ENCODE measurements at regions not wholly inside any gene's neighbourhood (a gene's known extent, or its start where the extent isn't known, plus 50 kb on each side); places are given as distances from the start of the nearest gene placed in this dataset.

DNA sequence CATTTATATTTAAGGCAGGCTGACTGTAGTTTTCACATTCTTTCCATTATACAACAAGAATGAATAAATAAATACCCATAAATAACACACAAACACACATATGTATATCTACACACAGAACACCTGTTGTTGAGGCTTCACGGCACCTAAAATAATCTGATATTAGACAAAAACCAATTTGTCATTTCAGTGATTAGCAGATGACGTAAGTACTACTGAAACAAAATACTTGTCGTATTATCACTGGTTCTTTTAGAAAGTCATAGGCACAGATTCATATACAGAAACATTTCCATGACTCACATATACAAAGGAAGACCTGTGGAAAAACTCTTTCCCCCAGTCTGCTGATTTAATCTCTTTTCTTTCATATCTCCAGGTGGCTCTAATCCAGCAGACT lies 1113.4 kb upstream of the FANCL start:
- TF ChIP-seq, protein P1, sequence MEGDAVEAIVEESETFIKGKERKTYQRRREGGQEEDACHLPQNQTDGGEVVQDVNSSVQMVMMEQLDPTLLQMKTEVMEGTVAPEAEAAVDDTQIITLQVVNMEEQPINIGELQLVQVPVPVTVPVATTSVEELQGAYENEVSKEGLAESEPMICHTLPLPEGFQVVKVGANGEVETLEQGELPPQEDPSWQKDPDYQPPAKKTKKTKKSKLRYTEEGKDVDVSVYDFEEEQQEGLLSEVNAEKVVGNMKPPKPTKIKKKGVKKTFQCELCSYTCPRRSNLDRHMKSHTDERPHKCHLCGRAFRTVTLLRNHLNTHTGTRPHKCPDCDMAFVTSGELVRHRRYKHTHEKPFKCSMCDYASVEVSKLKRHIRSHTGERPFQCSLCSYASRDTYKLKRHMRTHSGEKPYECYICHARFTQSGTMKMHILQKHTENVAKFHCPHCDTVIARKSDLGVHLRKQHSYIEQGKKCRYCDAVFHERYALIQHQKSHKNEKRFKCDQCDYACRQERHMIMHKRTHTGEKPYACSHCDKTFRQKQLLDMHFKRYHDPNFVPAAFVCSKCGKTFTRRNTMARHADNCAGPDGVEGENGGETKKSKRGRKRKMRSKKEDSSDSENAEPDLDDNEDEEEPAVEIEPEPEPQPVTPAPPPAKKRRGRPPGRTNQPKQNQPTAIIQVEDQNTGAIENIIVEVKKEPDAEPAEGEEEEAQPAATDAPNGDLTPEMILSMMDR (IDR thresholded peaks at IDR 0.05; ENCODE audit: unreplicated experiment): no peak
- Mint-ChIP-seq H3K4me1 (ENCODE audit: low read depth, unreplicated experiment) (no peaks in the 10 kb centered on the region), H3K9me3 (ENCODE audit: low read depth, unreplicated experiment) (peaks cover 3% of the 10 kb centered on the region), H3K36me3 (ENCODE audit: insufficient read depth, unreplicated experiment) (no peaks in the 10 kb centered on the region), H3K4me3 (ENCODE audit: low read depth, unreplicated experiment) (no peak overlapping the region), H3K27ac (ENCODE audit: unreplicated experiment) (no peak overlapping the region), H3K27me3 (ENCODE audit: unreplicated experiment) (no peaks in the 10 kb centered on the region)
- no TSS peak for BruUV-seq (replicated peaks)
- CTCF ChIA-PET: no interaction called here
- DNase-seq: no peak
- intact Hi-C loops (cut with micrococcal nuclease; ENCODE audit: unreplicated experiment): no loop called here

DNA sequence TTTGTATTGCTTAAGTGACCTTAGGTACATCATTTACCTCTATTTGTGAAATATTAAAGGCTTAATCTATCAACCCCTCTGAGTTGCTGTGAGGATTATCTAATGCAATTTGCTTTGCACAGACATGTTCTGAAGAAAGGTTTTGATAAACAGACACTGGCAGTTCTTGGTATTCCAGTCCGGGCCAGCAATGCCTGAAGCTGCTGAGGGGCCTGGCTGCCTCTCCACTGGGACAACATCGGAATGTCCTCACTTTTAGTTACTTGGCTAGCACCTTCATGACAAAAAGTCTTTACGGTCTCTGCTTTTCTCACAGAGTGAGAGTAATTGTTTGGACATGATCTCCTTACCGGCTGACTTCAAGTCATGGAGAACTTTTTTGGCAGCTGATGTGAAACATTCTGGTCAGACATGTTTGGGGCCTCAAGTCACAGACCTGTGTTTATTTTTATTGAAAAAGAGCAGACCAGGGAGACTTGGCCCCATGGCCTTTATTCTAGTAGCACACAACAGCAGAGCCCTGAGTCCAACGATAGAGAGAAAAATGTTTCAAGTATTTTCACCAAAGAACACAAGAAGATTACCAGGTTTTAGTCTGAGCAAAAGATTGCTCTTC lies 1112.3 kb upstream of the FANCL start:
- H3K36me3 Mint-ChIP-seq (ENCODE audit: insufficient read depth, unreplicated experiment): no peaks in the 10 kb centered on the region
- DNase-seq: no peak
- no TSS peak for BruUV-seq (replicated peaks)
- TF ChIP-seq, protein P1 (IDR thresholded peaks at IDR 0.05; ENCODE audit: unreplicated experiment): no peak
- no peaks in the 10 kb centered on the region for H3K27me3 Mint-ChIP-seq (ENCODE audit: unreplicated experiment)
- peaks cover 3% of the 10 kb centered on the region for H3K9me3 Mint-ChIP-seq (ENCODE audit: low read depth, unreplicated experiment)
- intact Hi-C loops (cut with micrococcal nuclease; ENCODE audit: unreplicated experiment): no loop called here
- CTCF ChIA-PET: interaction anchor here (0.6 kb wide), 1 partner anchor 80 kb away, joined by 3 read pairs; no protein-coding TSS in a partner anchor
- no peak overlapping the region for H3K4me3 Mint-ChIP-seq (ENCODE audit: low read depth, unreplicated experiment)
- no peaks in the 10 kb centered on the region for H3K4me1 Mint-ChIP-seq (ENCODE audit: low read depth, unreplicated experiment)
- H3K27ac Mint-ChIP-seq (ENCODE audit: unreplicated experiment): no peak overlapping the region

DNA sequence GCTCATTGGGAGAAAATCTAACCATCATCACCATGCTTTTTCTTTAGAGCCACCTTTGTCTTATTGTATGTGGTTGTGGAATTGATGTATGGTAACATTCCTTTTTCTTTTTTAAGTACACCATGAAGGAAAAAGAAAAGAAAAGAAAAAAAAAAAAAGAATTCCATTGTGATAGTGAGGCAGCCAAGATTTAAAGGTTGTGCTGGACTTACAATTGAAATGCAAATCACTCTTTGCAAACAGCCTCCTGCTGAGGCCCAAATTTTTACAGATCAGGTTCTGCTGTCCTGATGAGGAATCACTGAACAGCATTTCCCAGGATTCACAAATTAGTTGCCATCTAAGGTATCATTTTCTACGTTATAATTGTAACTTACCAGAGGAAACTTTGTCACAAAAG lies 1101.0 kb upstream of the FANCL start:
- TF ChIP-seq, protein P1 (IDR thresholded peaks at IDR 0.05; ENCODE audit: unreplicated experiment): no peak
- Mint-ChIP-seq H3K27ac (ENCODE audit: unreplicated experiment) (no peak overlapping the region), H3K36me3 (ENCODE audit: insufficient read depth, unreplicated experiment) (no peaks in the 10 kb centered on the region), H3K27me3 (ENCODE audit: unreplicated experiment) (no peaks in the 10 kb centered on the region), H3K9me3 (ENCODE audit: low read depth, unreplicated experiment) (peaks cover 4% of the 10 kb centered on the region), H3K4me1 (ENCODE audit: low read depth, unreplicated experiment) (no peaks in the 10 kb centered on the region), H3K4me3 (ENCODE audit: low read depth, unreplicated experiment) (no peak overlapping the region)
- intact Hi-C loops (cut with micrococcal nuclease; ENCODE audit: unreplicated experiment): no loop called here
- no peak for DNase-seq
- BruUV-seq (replicated peaks): no TSS peak
- CTCF ChIA-PET: no interaction called here

DNA sequence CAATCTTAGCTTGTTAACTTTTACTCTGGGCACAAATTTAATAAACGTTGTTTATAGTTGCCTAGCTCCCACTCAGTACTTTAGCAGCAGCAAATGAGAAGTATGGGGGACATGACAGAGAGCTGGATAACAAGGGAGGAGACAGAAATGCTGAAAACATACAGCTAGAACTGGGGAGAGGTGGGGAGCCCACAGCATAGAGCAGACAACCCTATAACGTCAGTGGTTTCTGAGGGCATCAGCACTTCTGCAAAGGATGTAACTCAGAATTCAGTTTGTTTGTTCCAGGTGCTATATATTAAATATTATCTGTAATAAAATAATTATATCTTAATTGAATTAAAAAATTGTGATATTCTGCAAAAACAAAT lies 1098.7 kb upstream of the FANCL start:
- no peak overlapping the region for H3K27ac Mint-ChIP-seq (ENCODE audit: unreplicated experiment)
- H3K4me1 Mint-ChIP-seq (ENCODE audit: low read depth, unreplicated experiment): no peaks in the 10 kb centered on the region
- no peaks in the 10 kb centered on the region for H3K27me3 Mint-ChIP-seq (ENCODE audit: unreplicated experiment)
- CTCF ChIA-PET: no interaction called here
- peaks cover 4% of the 10 kb centered on the region for H3K9me3 Mint-ChIP-seq (ENCODE audit: low read depth, unreplicated experiment)
- intact Hi-C loops (cut with micrococcal nuclease; ENCODE audit: unreplicated experiment): no loop called here
- no peak for DNase-seq
- BruUV-seq (replicated peaks): no TSS peak
- TF ChIP-seq, protein P1 (IDR thresholded peaks at IDR 0.05; ENCODE audit: unreplicated experiment): no peak
- H3K36me3 Mint-ChIP-seq (ENCODE audit: insufficient read depth, unreplicated experiment): no peaks in the 10 kb centered on the region
- H3K4me3 Mint-ChIP-seq (ENCODE audit: low read depth, unreplicated experiment): no peak overlapping the region

Measured in Calu3 (cell line).